HCT116 (cell line): ENCODE measurements at regions not wholly inside any gene's neighbourhood (a gene's known extent, or its start where the extent isn't known, plus 50 kb on each side); places are given as distances from the start of the nearest gene placed in this dataset.

Source experiments
- ATAC-seq: fragments of 200-7000 bp; cut with Tn5 transposase; 2 replicates; pipeline ENCODE4 v1.9.1; 2020; ENCODE audit warnings: mild to moderate bottlenecking, moderate library complexity
- BruUV-seq: library from RNA; stranded (reverse); fragments of 400-500 nt; replicated peaks from 2 replicates; lab custom pipeline; 2021; lab: Mats Ljungman, UMichigan
- CTCF ChIA-PET: fragments of 300-600 bp; sonication (Branson Sonifier 250); formaldehyde crosslinking; loops from one replicate; lab custom pipeline; 2021; ENCODE audit warnings: antibody characterized with exemption; lab: Charles Lee
- POLR2A ChIA-PET: fragments of 300-600, 350-600 bp; sonication (Branson Sonifier 250); formaldehyde crosslinking; loops from one replicate; lab custom pipeline; 2021; ENCODE audit warnings: antibody characterized with exemption; lab: Charles Lee
- RAD21 ChIA-PET, 2 experiments: fragments of 300-600 bp; sonication (Branson Sonifier 250); formaldehyde crosslinking; loops; one replicate each; lab custom pipeline; 2023; ENCODE audit warnings: low total read pairs in 2 of 2; ENCODE audit not compliant: uncharacterized antibody in 2 of 2, unreplicated experiment in 2 of 2, low non-redundant PET in 1 of 2; lab: Charles Lee
- DNase-seq: peaks from one replicate; pipeline ENCODE4 v3.0.0-alpha.2; 2010; ENCODE audit warnings: low read depth, low spot score
- H2AFZ ChIP-seq: fragments of 200-600 bp; shearing (Covaris generic), sonication (generic); 2 replicates; pipeline ENCODE4 v1.6.1; 2017; ENCODE audit warnings: low read depth, mixed run types, mixed read lengths, antibody characterized with exemption, low read length; ENCODE audit not compliant: poor library complexity, severe bottlenecking
- H3K27ac ChIP-seq: 2 replicates; pipeline ENCODE4 v1.5.1; 2012; ENCODE audit warnings: low read depth, low read length
- H3K27me3 ChIP-seq: fragments of 200-600 bp; sonication (generic); 2 replicates; pipeline ENCODE4 v1.6.1; 2016; ENCODE audit warnings: mixed run types, low read length, mixed read lengths; ENCODE audit not compliant: insufficient read depth
- H3K36me3 ChIP-seq, 2 experiments: fragments of 200-500 bp in 1 of 2; fragments of 200-600 bp in 1 of 2; sonication (Bioruptor generic) in 1 of 2; sonication (generic) in 1 of 2; 2 replicates each; pipeline versions ENCODE4 v1.5.1 to v1.6.1; 2014 to 2016; ENCODE audit warnings: low read length in 2 of 2, inconsistent platforms in 1 of 2, mixed read lengths in 1 of 2, mixed run types in 1 of 2; ENCODE audit not compliant: insufficient read depth in 2 of 2, control insufficient read depth in 1 of 2
- H3K4me1 ChIP-seq, 2 experiments: fragments of 200-600 bp in 1 of 2; sonication (generic) in 1 of 2; 2 replicates each; pipeline versions ENCODE4 v1.5.1 to v1.6.1; 2012 to 2017; ENCODE audit warnings: low read length in 2 of 2, inconsistent platforms in 1 of 2, mild to moderate bottlenecking in 1 of 2, mixed read lengths in 1 of 2, mixed run types in 1 of 2, moderate library complexity in 1 of 2; ENCODE audit not compliant: insufficient read depth in 2 of 2, control insufficient read depth in 1 of 2
- H3K4me2 ChIP-seq: fragments of 200-600 bp; sonication (generic); 2 replicates; pipeline ENCODE4 v1.6.1; 2017; ENCODE audit warnings: mixed run types, low read length, mixed read lengths
- H3K4me3 ChIP-seq, 2 experiments: fragments of 200-600 bp in 1 of 2; sonication (generic) in 1 of 2; replicated peaks in 1 of 2; 2 replicates each; pipeline ENCODE4 v1.5.1; 2011 to 2016; ENCODE audit warnings: low read length in 2 of 2, control low read depth in 1 of 2, low read depth in 1 of 2, mild to moderate bottlenecking in 1 of 2, mixed read lengths in 1 of 2, mixed run types in 1 of 2
- H3K79me2 ChIP-seq: fragments of 200-600 bp; sonication (generic); 2 replicates; pipeline ENCODE4 v1.6.1; 2017; ENCODE audit warnings: mild to moderate bottlenecking, mixed run types, low read length, moderate library complexity, mixed read lengths; ENCODE audit not compliant: insufficient read depth
- H3K9ac ChIP-seq: fragments of 200-600 bp; sonication (generic); 2 replicates; pipeline ENCODE4 v1.6.1; 2016; ENCODE audit warnings: low read length, mixed read lengths
- H3K9me2 ChIP-seq: fragments of 200-600 bp; sonication (generic), shearing (Covaris generic); 2 replicates; pipeline ENCODE4 v1.6.1; 2017; ENCODE audit warnings: mixed run types, mild to moderate bottlenecking, moderate library complexity; ENCODE audit not compliant: insufficient read depth
- H3K9me3 ChIP-seq, 2 experiments: fragments of 200-500 bp in 1 of 2; fragments of 200-600 bp in 1 of 2; sonication (Bioruptor generic) in 1 of 2; sonication (generic) in 1 of 2; 2 replicates each; pipeline ENCODE4 v1.6.1; 2014 to 2017; ENCODE audit warnings: low read length in 2 of 2, mixed read lengths in 2 of 2, inconsistent platforms in 1 of 2, low read depth in 1 of 2, mild to moderate bottlenecking in 1 of 2, mixed run types in 1 of 2, moderate library complexity in 1 of 2; ENCODE audit not compliant: control insufficient read depth in 1 of 2, insufficient read depth in 1 of 2
- H4K20me1 ChIP-seq: fragments of 200-600 bp; sonication (generic), shearing (Covaris generic); 2 replicates; pipeline ENCODE4 v1.6.1; 2017; ENCODE audit warnings: mixed run types, mild to moderate bottlenecking, moderate library complexity; ENCODE audit not compliant: insufficient read depth
- CBX3 ChIP-seq: IDR thresholded peaks from 2 replicates; pipeline ENCODE4 v1.6.1; 2012; ENCODE audit warnings: low read depth
- EGR1 ChIP-seq: IDR thresholded peaks from 2 replicates; pipeline ENCODE4 v1.6.1; 2012; ENCODE audit warnings: low read depth
- ELF1 ChIP-seq: IDR thresholded peaks from 2 replicates; pipeline ENCODE4 v1.6.1; 2012; ENCODE audit warnings: low read depth, borderline replicate concordance
- EZH2 ChIP-seq: fragments of 200-600 bp; sonication (generic); IDR thresholded peaks from 2 replicates; pipeline ENCODE4 v1.6.1; 2017; ENCODE audit warnings: antibody characterized with exemption, mixed run types
- POLR2AphosphoS5 ChIP-seq: IDR thresholded peaks from 2 replicates; pipeline ENCODE4 v1.6.1; 2011; ENCODE audit warnings: mild to moderate bottlenecking, low read depth, low read length, moderate library complexity
- SP1 ChIP-seq: IDR thresholded peaks from 2 replicates; pipeline ENCODE4 v1.6.1; 2012; ENCODE audit warnings: low read depth
- intact Hi-C: fragments of 100-400 bp; cut with micrococcal nuclease; formaldehyde crosslinking; loops from 2 replicates; pipeline ENCODE4 v1.10.0; 2022
- TF ChIP-seq, protein P1 (sequence below): IDR thresholded peaks from 2 replicates; pipeline ENCODE4 v1.6.1; 2012
- TF ChIP-seq, protein P2 (sequence below), 3 experiments: fragments of 200-600 bp in 1 of 3; sonication (generic) in 1 of 3; IDR thresholded peaks in 2 of 3; conservative IDR thresholded peaks in 1 of 3; 2 replicates each; pipeline ENCODE4 v1.5.1; 2012 to 2017; ENCODE audit warnings: low read depth in 2 of 3, low read length in 2 of 3, antibody characterized with exemption in 1 of 3, borderline replicate concordance in 1 of 3, control low read depth in 1 of 3, mild to moderate bottlenecking in 1 of 3, mixed read lengths in 1 of 3, mixed run types in 1 of 3, moderate library complexity in 1 of 3; ENCODE audit not compliant: insufficient read depth in 1 of 3
- TF ChIP-seq, protein P3 (sequence below): IDR thresholded peaks from 2 replicates; pipeline ENCODE4 v1.6.1; 2012; ENCODE audit warnings: low read depth

DNA sequence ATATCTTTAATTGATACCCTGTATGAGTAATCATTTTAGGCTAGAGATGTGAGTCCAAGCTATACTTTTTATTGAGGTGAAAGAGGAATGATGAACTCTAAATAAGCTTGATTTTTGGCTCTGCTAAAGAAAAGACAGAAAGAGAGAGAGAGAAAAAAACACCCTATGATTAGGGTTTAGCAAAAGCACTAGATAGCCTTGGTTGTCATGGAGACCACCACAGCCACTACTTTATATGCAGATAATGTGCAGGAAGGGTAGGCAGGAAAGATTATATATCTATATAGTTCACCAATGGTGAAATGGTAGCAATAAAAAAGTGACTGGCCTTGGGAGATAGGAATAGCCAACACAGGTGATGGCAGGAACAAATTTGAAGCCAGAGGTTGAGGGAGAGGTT lies 69.9 kb upstream of the CAMK2D start:
- Histone ChIP-seq H4K20me1 (no peaks in the 10 kb centered on the region), H3K4me1 (no peaks in the 10 kb centered on the region), H3K9ac (no peak overlapping the region), H3K4me3 (no peak overlapping the region), H3K79me2 (no peaks in the 10 kb centered on the region), H2AFZ (no peak overlapping the region), H3K9me3 (no peaks in the 10 kb centered on the region), H3K27me3 (no peaks in the 10 kb centered on the region), H3K36me3 (no peaks in the 10 kb centered on the region), H3K27ac (no peak overlapping the region), H3K4me2 (no peak overlapping the region), H3K9me2 (no peaks in the 10 kb centered on the region)
- TF ChIP-seq CBX3: no peak
- TF ChIP-seq, protein P1, sequence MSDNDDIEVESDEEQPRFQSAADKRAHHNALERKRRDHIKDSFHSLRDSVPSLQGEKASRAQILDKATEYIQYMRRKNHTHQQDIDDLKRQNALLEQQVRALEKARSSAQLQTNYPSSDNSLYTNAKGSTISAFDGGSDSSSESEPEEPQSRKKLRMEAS: no peak
- TF ChIP-seq, protein P2, sequence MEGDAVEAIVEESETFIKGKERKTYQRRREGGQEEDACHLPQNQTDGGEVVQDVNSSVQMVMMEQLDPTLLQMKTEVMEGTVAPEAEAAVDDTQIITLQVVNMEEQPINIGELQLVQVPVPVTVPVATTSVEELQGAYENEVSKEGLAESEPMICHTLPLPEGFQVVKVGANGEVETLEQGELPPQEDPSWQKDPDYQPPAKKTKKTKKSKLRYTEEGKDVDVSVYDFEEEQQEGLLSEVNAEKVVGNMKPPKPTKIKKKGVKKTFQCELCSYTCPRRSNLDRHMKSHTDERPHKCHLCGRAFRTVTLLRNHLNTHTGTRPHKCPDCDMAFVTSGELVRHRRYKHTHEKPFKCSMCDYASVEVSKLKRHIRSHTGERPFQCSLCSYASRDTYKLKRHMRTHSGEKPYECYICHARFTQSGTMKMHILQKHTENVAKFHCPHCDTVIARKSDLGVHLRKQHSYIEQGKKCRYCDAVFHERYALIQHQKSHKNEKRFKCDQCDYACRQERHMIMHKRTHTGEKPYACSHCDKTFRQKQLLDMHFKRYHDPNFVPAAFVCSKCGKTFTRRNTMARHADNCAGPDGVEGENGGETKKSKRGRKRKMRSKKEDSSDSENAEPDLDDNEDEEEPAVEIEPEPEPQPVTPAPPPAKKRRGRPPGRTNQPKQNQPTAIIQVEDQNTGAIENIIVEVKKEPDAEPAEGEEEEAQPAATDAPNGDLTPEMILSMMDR (IDR thresholded peaks at IDR 0.05 in 2 of 3, conservative IDR thresholded peaks at IDR 0.05 in 1 of 3; ENCODE audit: borderline replicate concordance in 1 of 3, insufficient read depth in 1 of 3, low read depth in 2 of 3, low read length in 2 of 3): no peak
- TF ChIP-seq SP1: no peak
- TF ChIP-seq ELF1: no peak
- TF ChIP-seq EGR1: no peak
- no peak for TF ChIP-seq POLR2AphosphoS5
- TF ChIP-seq, protein P3, sequence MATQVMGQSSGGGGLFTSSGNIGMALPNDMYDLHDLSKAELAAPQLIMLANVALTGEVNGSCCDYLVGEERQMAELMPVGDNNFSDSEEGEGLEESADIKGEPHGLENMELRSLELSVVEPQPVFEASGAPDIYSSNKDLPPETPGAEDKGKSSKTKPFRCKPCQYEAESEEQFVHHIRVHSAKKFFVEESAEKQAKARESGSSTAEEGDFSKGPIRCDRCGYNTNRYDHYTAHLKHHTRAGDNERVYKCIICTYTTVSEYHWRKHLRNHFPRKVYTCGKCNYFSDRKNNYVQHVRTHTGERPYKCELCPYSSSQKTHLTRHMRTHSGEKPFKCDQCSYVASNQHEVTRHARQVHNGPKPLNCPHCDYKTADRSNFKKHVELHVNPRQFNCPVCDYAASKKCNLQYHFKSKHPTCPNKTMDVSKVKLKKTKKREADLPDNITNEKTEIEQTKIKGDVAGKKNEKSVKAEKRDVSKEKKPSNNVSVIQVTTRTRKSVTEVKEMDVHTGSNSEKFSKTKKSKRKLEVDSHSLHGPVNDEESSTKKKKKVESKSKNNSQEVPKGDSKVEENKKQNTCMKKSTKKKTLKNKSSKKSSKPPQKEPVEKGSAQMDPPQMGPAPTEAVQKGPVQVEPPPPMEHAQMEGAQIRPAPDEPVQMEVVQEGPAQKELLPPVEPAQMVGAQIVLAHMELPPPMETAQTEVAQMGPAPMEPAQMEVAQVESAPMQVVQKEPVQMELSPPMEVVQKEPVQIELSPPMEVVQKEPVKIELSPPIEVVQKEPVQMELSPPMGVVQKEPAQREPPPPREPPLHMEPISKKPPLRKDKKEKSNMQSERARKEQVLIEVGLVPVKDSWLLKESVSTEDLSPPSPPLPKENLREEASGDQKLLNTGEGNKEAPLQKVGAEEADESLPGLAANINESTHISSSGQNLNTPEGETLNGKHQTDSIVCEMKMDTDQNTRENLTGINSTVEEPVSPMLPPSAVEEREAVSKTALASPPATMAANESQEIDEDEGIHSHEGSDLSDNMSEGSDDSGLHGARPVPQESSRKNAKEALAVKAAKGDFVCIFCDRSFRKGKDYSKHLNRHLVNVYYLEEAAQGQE: no peak
- no peak for TF ChIP-seq EZH2
- POLR2A ChIA-PET: interaction anchor here (0.7 kb wide), 1 partner anchor 25 kb away, joined by 4 read pairs; no protein-coding TSS in a partner anchor
- CTCF ChIA-PET: no interaction called here
- ATAC-seq (no peak), DNase-seq (no peak)
- intact Hi-C loops: no loop called here
- no TSS peak for BruUV-seq
- RAD21 ChIA-PET: no interaction called here
